IgD-negative memory B cell (primary cell): ENCODE measurements at regions not wholly inside any gene's neighbourhood (a gene's known extent, or its start where the extent isn't known, plus 50 kb on each side); places are given as distances from the start of the nearest gene placed in this dataset.
"Not testable (repeated sequence)": the region's sequence is repeated elsewhere in the genome, so short reads cannot be mapped to it uniquely, and the experiment has no call there.

ENCODE experiments used
- H3K27ac Mint-ChIP-seq, 3 donors: one replicate each; pipeline ENCODE4 v1.8.0; 2020 to 2022; ENCODE audit warnings: mild to moderate bottlenecking in 3 of 3, mixed read lengths in 3 of 3, moderate library complexity in 1 of 3
- H3K27me3 Mint-ChIP-seq: one replicate; pipeline ENCODE4 v1.8.0; 2021; ENCODE audit warnings: mixed read lengths
- H3K36me3 Mint-ChIP-seq: one replicate; pipeline ENCODE4 v1.8.0; 2020; ENCODE audit warnings: mild to moderate bottlenecking, mixed read lengths
- H3K4me1 Mint-ChIP-seq, 3 donors: one replicate each; pipeline ENCODE4 v1.8.0; 2020 to 2022; ENCODE audit warnings: mixed read lengths in 3 of 3, mild to moderate bottlenecking in 1 of 3
- H3K4me3 Mint-ChIP-seq, 4 donors: one replicate each; pipeline ENCODE4 v1.8.0; 2020 to 2022; ENCODE audit warnings: mild to moderate bottlenecking in 4 of 4, mixed read lengths in 4 of 4, moderate library complexity in 3 of 4
- H3K9me3 Mint-ChIP-seq, 3 donors: one replicate each; pipeline ENCODE4 v1.8.0; 2020 to 2021; ENCODE audit warnings: mixed read lengths in 3 of 3, mild to moderate bottlenecking in 1 of 3

GRCh38 chr9:100813871-100814270 lies 214.7 kb upstream of the PLPPR1 start:
- Mint-ChIP-seq H3K4me3 (no peak overlapping the region), H3K4me1 (no peaks in the 10 kb centered on the region), H3K9me3 (peaks cover 0 to 9% (median 1%) of the 10 kb centered on the region in 3 donors), H3K36me3 (no peaks in the 10 kb centered on the region), H3K27me3 (peaks cover 2% of the 10 kb centered on the region), H3K27ac (no peak overlapping the region)

- Mint-ChIP-seq H3K36me3 (no peaks in the 10 kb centered on the region), H3K27ac (no peak overlapping the region), H3K4me3 (no peak overlapping the region), H3K4me1 (no peaks in the 10 kb centered on the region), H3K9me3 (peaks cover 1 to 5% (median 2%) of the 10 kb centered on the region in 3 donors), H3K27me3 (no peaks in the 10 kb centered on the region)
Measured at GRCh38 chr9:100819980-100820379, 208.5 kb upstream of the PLPPR1 start.

- H3K4me3 Mint-ChIP-seq, H3K27me3 Mint-ChIP-seq, H3K36me3 Mint-ChIP-seq, H3K9me3 Mint-ChIP-seq, H3K27ac Mint-ChIP-seq, H3K4me1 Mint-ChIP-seq: not testable (repeated sequence)
Measured at GRCh38 chr9:100833035-100833434, 195.5 kb upstream of the PLPPR1 start.

GRCh38 chr9:100838857-100839256 lies 189.7 kb upstream of the PLPPR1 start:
- peaks cover 0 to 2% (median 0%) of the 10 kb centered on the region in 3 donors for H3K9me3 Mint-ChIP-seq
- H3K36me3 Mint-ChIP-seq: no peaks in the 10 kb centered on the region
- no peaks in the 10 kb centered on the region for H3K4me1 Mint-ChIP-seq
- H3K27me3 Mint-ChIP-seq: peaks cover 2% of the 10 kb centered on the region
- H3K4me3 Mint-ChIP-seq: no peak overlapping the region
- H3K27ac Mint-ChIP-seq: no peak overlapping the region

- Mint-ChIP-seq H3K27me3 (peaks cover under 1% of the 10 kb centered on the region), H3K36me3 (no peaks in the 10 kb centered on the region), H3K4me1 (no peaks in the 10 kb centered on the region), H3K4me3 (no peak overlapping the region), H3K9me3 (no peaks in the 10 kb centered on the region), H3K27ac (no peak overlapping the region)
Measured at GRCh38 chr9:100848726-100849125, 179.8 kb upstream of the PLPPR1 start.

- Mint-ChIP-seq H3K9me3 (peaks cover 0 to 3% (median 0%) of the 10 kb centered on the region in 3 donors), H3K27ac (no peak overlapping the region), H3K4me1 (no peaks in the 10 kb centered on the region), H3K4me3 (no peak overlapping the region), H3K36me3 (no peaks in the 10 kb centered on the region), H3K27me3 (peaks cover 2% of the 10 kb centered on the region)
Measured at GRCh38 chr9:100852088-100852487, 176.4 kb upstream of the PLPPR1 start.

GRCh38 chr9:100856238-100856637 lies 172.3 kb upstream of the PLPPR1 start:
- peaks cover 2 to 7% (median 7%) of the 10 kb centered on the region in 3 donors for H3K9me3 Mint-ChIP-seq
- no peak overlapping the region for H3K4me3 Mint-ChIP-seq
- no peaks in the 10 kb centered on the region for H3K36me3 Mint-ChIP-seq
- H3K27ac Mint-ChIP-seq: no peak overlapping the region
- peaks cover 2% of the 10 kb centered on the region for H3K27me3 Mint-ChIP-seq
- H3K4me1 Mint-ChIP-seq: no peaks in the 10 kb centered on the region

GRCh38 chr9:100865111-100865510 lies 163.4 kb upstream of the PLPPR1 start:
- H3K4me3 Mint-ChIP-seq: no peak overlapping the region
- no peaks in the 10 kb centered on the region for H3K27me3 Mint-ChIP-seq
- no peaks in the 10 kb centered on the region for H3K36me3 Mint-ChIP-seq
- no peaks in the 10 kb centered on the region for H3K4me1 Mint-ChIP-seq
- no peak overlapping the region for H3K27ac Mint-ChIP-seq
- peaks cover 6 to 27% (median 6%) of the 10 kb centered on the region in 3 donors for H3K9me3 Mint-ChIP-seq

- H3K27ac Mint-ChIP-seq: no peak overlapping the region
- H3K4me1 Mint-ChIP-seq: no peaks in the 10 kb centered on the region
- H3K9me3 Mint-ChIP-seq: peaks cover 6 to 26% (median 6%) of the 10 kb centered on the region in 3 donors
- H3K27me3 Mint-ChIP-seq: no peaks in the 10 kb centered on the region
- no peak overlapping the region for H3K4me3 Mint-ChIP-seq
- H3K36me3 Mint-ChIP-seq: no peaks in the 10 kb centered on the region
Measured at GRCh38 chr9:100865648-100866047, 162.9 kb upstream of the PLPPR1 start.

GRCh38 chr9:100869326-100869725 lies 159.2 kb upstream of the PLPPR1 start:
- H3K4me1 Mint-ChIP-seq: no peaks in the 10 kb centered on the region
- no peaks in the 10 kb centered on the region for H3K27me3 Mint-ChIP-seq
- peaks cover 4 to 16% (median 11%) of the 10 kb centered on the region in 3 donors for H3K9me3 Mint-ChIP-seq
- peak overlapping the region in 1 of 3 donors; percentile 67 for H3K27ac Mint-ChIP-seq
- H3K36me3 Mint-ChIP-seq: no peaks in the 10 kb centered on the region
- H3K4me3 Mint-ChIP-seq: no peak overlapping the region

GRCh38 chr9:100879884-100880283 lies 148.6 kb upstream of the PLPPR1 start:
- Mint-ChIP-seq H3K9me3 (peaks cover 0 to 3% (median 2%) of the 10 kb centered on the region in 3 donors), H3K27ac (no peak overlapping the region), H3K27me3 (no peaks in the 10 kb centered on the region), H3K36me3 (no peaks in the 10 kb centered on the region), H3K4me1 (no peaks in the 10 kb centered on the region), H3K4me3 (no peak overlapping the region)

GRCh38 chr9:100880284-100880683 lies 148.2 kb upstream of the PLPPR1 start:
- H3K9me3 Mint-ChIP-seq: peaks cover 0 to 3% (median 2%) of the 10 kb centered on the region in 3 donors
- H3K27me3 Mint-ChIP-seq: no peaks in the 10 kb centered on the region
- H3K36me3 Mint-ChIP-seq: no peaks in the 10 kb centered on the region
- no peak overlapping the region for H3K27ac Mint-ChIP-seq
- no peak overlapping the region for H3K4me3 Mint-ChIP-seq
- H3K4me1 Mint-ChIP-seq: no peaks in the 10 kb centered on the region

- no peaks in the 10 kb centered on the region for H3K27me3 Mint-ChIP-seq
- no peaks in the 10 kb centered on the region for H3K4me1 Mint-ChIP-seq
- H3K27ac Mint-ChIP-seq: no peak overlapping the region
- no peaks in the 10 kb centered on the region for H3K36me3 Mint-ChIP-seq
- peaks cover 0 to 4% (median 0%) of the 10 kb centered on the region in 3 donors for H3K9me3 Mint-ChIP-seq
- H3K4me3 Mint-ChIP-seq: no peak overlapping the region
Measured at GRCh38 chr9:100884518-100884917, 144.0 kb upstream of the PLPPR1 start.

- Mint-ChIP-seq H3K4me1 (no peaks in the 10 kb centered on the region), H3K9me3 (peaks cover 0 to 4% (median 4%) of the 10 kb centered on the region in 3 donors), H3K27me3 (peaks cover 3% of the 10 kb centered on the region), H3K4me3 (no peak overlapping the region), H3K27ac (no peak overlapping the region), H3K36me3 (no peaks in the 10 kb centered on the region)
Measured at GRCh38 chr9:100890321-100890720, 138.2 kb upstream of the PLPPR1 start.

- Mint-ChIP-seq H3K4me1 (no peaks in the 10 kb centered on the region), H3K36me3 (no peaks in the 10 kb centered on the region), H3K4me3 (no peak overlapping the region), H3K27ac (no peak overlapping the region), H3K27me3 (no peaks in the 10 kb centered on the region), H3K9me3 (peaks cover 0 to 4% (median 2%) of the 10 kb centered on the region in 3 donors)
Measured at GRCh38 chr9:100911273-100911672, 117.3 kb upstream of the PLPPR1 start.

- Mint-ChIP-seq H3K9me3 (peaks cover 0 to 4% (median 2%) of the 10 kb centered on the region in 3 donors), H3K4me3 (no peak overlapping the region), H3K27me3 (no peaks in the 10 kb centered on the region), H3K36me3 (no peaks in the 10 kb centered on the region), H3K27ac (no peak overlapping the region), H3K4me1 (no peaks in the 10 kb centered on the region)
Measured at GRCh38 chr9:100913257-100913656, 115.3 kb upstream of the PLPPR1 start.

- H3K36me3 Mint-ChIP-seq: no peaks in the 10 kb centered on the region
- peaks cover 0 to 4% (median 2%) of the 10 kb centered on the region in 3 donors for H3K9me3 Mint-ChIP-seq
Measured at GRCh38 chr9:100914266-100914665, 114.3 kb upstream of the PLPPR1 start.

More at GRCh38 chr9:100914266-100914665, 114.3 kb upstream of the PLPPR1 start:
- Mint-ChIP-seq H3K4me3 (no peak overlapping the region), H3K27ac (no peak overlapping the region), H3K27me3 (no peaks in the 10 kb centered on the region), H3K4me1 (no peaks in the 10 kb centered on the region)
